CD14-positive monocyte (primary cell): ENCODE measurements at regions not wholly inside any gene's neighbourhood (a gene's known extent, or its start where the extent isn't known, plus 50 kb on each side); places are given as distances from the start of the nearest gene placed in this dataset.

ENCODE experiments used
- DNase-seq, 3 donors: peaks; one replicate each; pipeline ENCODE4 v3.0.0-alpha.2; 2011 to 2022
- H2AFZ ChIP-seq: 2 replicates; pipeline ENCODE4 v1.6.0; 2012; ENCODE audit warnings: mild to moderate bottlenecking, low read depth, low read length, inconsistent platforms; ENCODE audit not compliant: insufficient read depth, poor library complexity, severe bottlenecking
- H3K27ac ChIP-seq, 2 donors: 1 replicate in 1 of 2; 2 replicates in 1 of 2; pipeline ENCODE4 v1.5.1; 2012 to 2013; ENCODE audit warnings: low read length in 2 of 2, control low read depth in 1 of 2, inconsistent platforms in 1 of 2, low read depth in 1 of 2, mild to moderate bottlenecking in 1 of 2
- H3K27me3 ChIP-seq, 2 donors: one replicate each; pipeline versions ENCODE4 v1.6.0 to v1.6.1; 2011 to 2013; ENCODE audit warnings: low read length in 2 of 2; ENCODE audit not compliant: control insufficient read depth in 2 of 2, insufficient read depth in 2 of 2
- H3K36me3 ChIP-seq, 2 donors: replicated peaks in 1 of 2; 1 replicate in 1 of 2; 2 replicates in 1 of 2; pipeline versions ENCODE4 v1.5.1 to v1.6.1; 2012 to 2013; ENCODE audit warnings: low read length in 2 of 2, control low read depth in 1 of 2, inconsistent platforms in 1 of 2, mild to moderate bottlenecking in 1 of 2; ENCODE audit not compliant: insufficient read depth in 2 of 2, control insufficient read depth in 1 of 2
- H3K4me1 ChIP-seq, 2 donors: 1 replicate in 1 of 2; 2 replicates in 1 of 2; pipeline versions ENCODE4 v1.5.1 to v1.6.1; 2012 to 2013; ENCODE audit warnings: low read length in 2 of 2, control low read depth in 1 of 2, inconsistent platforms in 1 of 2, mild to moderate bottlenecking in 1 of 2, moderate library complexity in 1 of 2; ENCODE audit not compliant: insufficient read depth in 2 of 2, control insufficient read depth in 1 of 2
- H3K4me2 ChIP-seq: replicated peaks from 2 replicates; pipeline ENCODE3; 2012; ENCODE audit warnings: low read length, moderate library complexity, mild to moderate bottlenecking; ENCODE audit not compliant: poor library complexity, severe bottlenecking; ENCODE audit errors: extremely low read depth
- H3K4me3 ChIP-seq, 3 experiments: fragments of 200-600 bp in 1 of 3; sonication (generic) in 1 of 3; replicated peaks in 1 of 3; 1 replicate in 2 of 3; 2 replicates in 1 of 3; pipeline ENCODE4 v1.5.1; 2011 to 2013; ENCODE audit warnings: low read length in 3 of 3, mild to moderate bottlenecking in 3 of 3, control low read depth in 2 of 3, low read depth in 2 of 3, inconsistent platforms in 1 of 3, moderate library complexity in 1 of 3
- H3K79me2 ChIP-seq: 2 replicates; pipeline ENCODE4 v1.6.0; 2012; ENCODE audit warnings: mild to moderate bottlenecking, control low read depth, inconsistent platforms, low read length, moderate library complexity; ENCODE audit not compliant: insufficient read depth
- H3K9ac ChIP-seq: 2 replicates; pipeline ENCODE4 v1.6.0; 2017; ENCODE audit warnings: low read length, mild to moderate bottlenecking; ENCODE audit not compliant: insufficient read depth, poor library complexity, severe bottlenecking
- H3K9me3 ChIP-seq, 2 donors: replicated peaks in 1 of 2; 1 replicate in 1 of 2; 2 replicates in 1 of 2; pipeline versions ENCODE4 v1.5.1 to v1.6.1; 2012 to 2013; ENCODE audit warnings: low read length in 2 of 2, control low read depth in 1 of 2; ENCODE audit not compliant: control insufficient read depth in 1 of 2, insufficient read depth in 1 of 2
- H4K20me1 ChIP-seq: 2 replicates; pipeline ENCODE4 v1.6.0; 2012; ENCODE audit warnings: mild to moderate bottlenecking, low read length, control low read depth, moderate library complexity; ENCODE audit not compliant: insufficient read depth
- H3K27ac Mint-ChIP-seq, 7 donors: one replicate each; pipeline ENCODE4 v1.8.0; 2020; ENCODE audit warnings: mild to moderate bottlenecking in 7 of 7, mixed read lengths in 7 of 7, moderate library complexity in 6 of 7, inconsistent platforms in 2 of 7
- H3K27me3 Mint-ChIP-seq, 3 donors: one replicate each; pipeline ENCODE4 v1.8.0; 2021 to 2022; ENCODE audit warnings: low read depth in 3 of 3, mild to moderate bottlenecking in 3 of 3, mixed read lengths in 3 of 3, moderate library complexity in 3 of 3, inconsistent platforms in 1 of 3
- H3K36me3 Mint-ChIP-seq, 2 donors: one replicate each; pipeline ENCODE4 v1.8.0; 2020; ENCODE audit warnings: mixed read lengths in 2 of 2, inconsistent platforms in 1 of 2, mild to moderate bottlenecking in 1 of 2
- H3K4me1 Mint-ChIP-seq: one replicate; pipeline ENCODE4 v1.8.0; 2020; ENCODE audit warnings: mild to moderate bottlenecking, mixed read lengths
- H3K4me3 Mint-ChIP-seq, 2 donors: one replicate each; pipeline ENCODE4 v1.8.0; 2020; ENCODE audit warnings: mild to moderate bottlenecking in 2 of 2, mixed read lengths in 2 of 2, moderate library complexity in 1 of 2
- H3K9me3 Mint-ChIP-seq, 7 donors: one replicate each; pipeline ENCODE4 v1.8.0; 2020 to 2022; ENCODE audit warnings: mixed read lengths in 7 of 7, mild to moderate bottlenecking in 6 of 7, moderate library complexity in 6 of 7, inconsistent platforms in 2 of 7
- CTCF ChIP-seq: fragments of 200-600 bp; IDR thresholded peaks from one replicate; pipeline ENCODE4 v1.8.0; 2022; ENCODE audit warnings: antibody characterized with exemption, mild to moderate bottlenecking
- WGBS: methylation state at CpG from one replicate; pipeline ENCODE4 v1.1.5; 2013; ENCODE audit warnings: missing lambda C conversion rate; ENCODE audit not compliant: insufficient coverage; 5-methylcytosine and 5-hydroxymethylcytosine counted together
- intact Hi-C, 2 donors: fragments of 100-400 bp; cut with micrococcal nuclease; formaldehyde crosslinking; loops; one replicate each; pipeline versions ENCODE4 v1.15.0 to v1.15.1; 2023

GRCh38 chr5:2387250-2387633 is 364.2 kb downstream of the IRX2 start:
- 87% methylated on average over 10 of the region's 11 CpGs for WGBS
- H4K20me1 ChIP-seq: no peaks in the 10 kb centered on the region
- no peak overlapping the region for H3K9ac ChIP-seq
- no peaks in the 10 kb centered on the region for H3K36me3 ChIP-seq
- H3K9me3 ChIP-seq: no peaks in the 10 kb centered on the region
- no peak overlapping the region for H2AFZ ChIP-seq
- DNase-seq: no peak
- Mint-ChIP-seq H3K9me3 (peaks cover 0 to 12% (median 2%) of the 10 kb centered on the region in 7 donors), H3K27me3 (peaks cover 0 to 2% (median 0%) of the 10 kb centered on the region in 3 donors), H3K36me3 (no peaks in the 10 kb centered on the region), H3K4me1 (no peaks in the 10 kb centered on the region), H3K4me3 (no peak overlapping the region), H3K27ac (no peak overlapping the region)
- H3K4me1 ChIP-seq: no peaks in the 10 kb centered on the region
- H3K79me2 ChIP-seq: no peaks in the 10 kb centered on the region
- no peak overlapping the region for H3K4me2 ChIP-seq
- no peak overlapping the region for H3K4me3 ChIP-seq
- H3K27me3 ChIP-seq: no peaks in the 10 kb centered on the region
- H3K27ac ChIP-seq: no peak overlapping the region
- intact Hi-C loops: no loop called here
- TF ChIP-seq CTCF: no peak

- peaks cover 0 to 12% (median 4%) of the 10 kb centered on the region in 7 donors for H3K9me3 Mint-ChIP-seq
Measured at GRCh38 chr5:2385818-2386217, 365.7 kb downstream of the IRX2 start.

More at GRCh38 chr5:2385818-2386217, 365.7 kb downstream of the IRX2 start:
- no peak for TF ChIP-seq CTCF
- H2AFZ ChIP-seq: no peak overlapping the region
- H3K79me2 ChIP-seq: no peaks in the 10 kb centered on the region
- no peak overlapping the region for H3K4me3 ChIP-seq
- no peak overlapping the region for H3K4me2 ChIP-seq
- peaks cover 0 to 13% of the 10 kb centered on the region in 2 donors for H3K9me3 ChIP-seq
- H3K36me3 ChIP-seq: no peaks in the 10 kb centered on the region
- intact Hi-C loops: no loop called here
- WGBS: 100% methylated on average over 2 of the region's 3 CpGs
- Mint-ChIP-seq H3K36me3 (no peaks in the 10 kb centered on the region), H3K4me3 (no peak overlapping the region), H3K27me3 (peaks cover 0 to 2% (median 1%) of the 10 kb centered on the region in 3 donors), H3K27ac (no peak overlapping the region), H3K4me1 (no peaks in the 10 kb centered on the region)
- H3K27ac ChIP-seq: no peak overlapping the region
- no peak for DNase-seq
- no peaks in the 10 kb centered on the region for H3K4me1 ChIP-seq
- no peaks in the 10 kb centered on the region for H4K20me1 ChIP-seq
- H3K9ac ChIP-seq: no peak overlapping the region
- no peaks in the 10 kb centered on the region for H3K27me3 ChIP-seq
